GM12864 (cell line): ENCODE measurements at regions not wholly inside any gene's neighbourhood (a gene's known extent, or its start where the extent isn't known, plus 50 kb on each side); places are given as distances from the start of the nearest gene placed in this dataset.

Experiments
- DNase-seq: peaks from one replicate; pipeline ENCODE4 v3.0.0-alpha.2; 2011; ENCODE audit warnings: low read depth
- H3K4me3 ChIP-seq: 2 replicates; pipeline ENCODE4 v1.5.1; 2011; ENCODE audit warnings: mild to moderate bottlenecking, low read depth, low read length, control low read depth
- TF ChIP-seq, protein P1 (sequence below): IDR thresholded peaks from 2 replicates; pipeline ENCODE4 v1.5.1; 2011; ENCODE audit warnings: low read depth, mild to moderate bottlenecking, moderate library complexity, low read length, control low read depth, inconsistent platforms; ENCODE audit errors: missing control alignments

DNA sequence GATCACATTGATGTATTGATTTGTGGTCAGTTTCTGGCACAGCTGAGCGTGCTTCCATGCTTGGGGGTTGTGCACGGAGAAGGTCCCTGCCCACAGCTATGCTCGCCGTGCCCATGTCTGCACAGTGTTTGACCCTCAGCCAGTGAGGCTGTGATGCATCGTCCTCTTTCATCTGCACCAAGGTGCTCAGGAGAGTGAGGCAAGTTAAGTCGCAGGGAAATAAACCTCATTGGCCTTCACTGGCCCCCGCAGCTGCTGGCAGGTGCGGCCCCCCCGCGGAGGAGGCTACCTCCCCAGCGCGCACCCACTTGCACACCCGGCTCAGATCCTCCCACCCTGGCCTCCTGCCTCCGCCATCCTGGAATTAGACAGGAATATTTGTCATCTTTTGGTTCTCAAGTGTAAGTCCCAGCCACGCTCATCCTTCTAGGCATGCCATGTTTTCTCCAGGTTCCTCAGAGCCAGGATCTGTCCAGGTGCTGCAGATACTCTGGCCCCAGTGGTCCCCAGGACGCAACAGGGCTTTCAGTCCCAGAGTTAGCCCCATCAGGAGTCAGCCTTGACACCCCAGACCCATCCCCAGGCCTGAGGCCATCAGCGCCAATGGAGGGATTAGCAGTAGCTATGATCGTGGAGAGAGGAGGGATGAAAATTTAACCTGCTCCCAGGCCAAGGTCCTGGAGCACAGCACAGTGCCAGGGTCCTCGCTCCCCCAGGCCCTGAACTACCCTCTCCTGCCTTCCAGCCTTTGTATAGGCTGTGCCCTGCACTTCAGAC, 93.7 kb downstream of the OAT start:
- TF ChIP-seq, protein P1, sequence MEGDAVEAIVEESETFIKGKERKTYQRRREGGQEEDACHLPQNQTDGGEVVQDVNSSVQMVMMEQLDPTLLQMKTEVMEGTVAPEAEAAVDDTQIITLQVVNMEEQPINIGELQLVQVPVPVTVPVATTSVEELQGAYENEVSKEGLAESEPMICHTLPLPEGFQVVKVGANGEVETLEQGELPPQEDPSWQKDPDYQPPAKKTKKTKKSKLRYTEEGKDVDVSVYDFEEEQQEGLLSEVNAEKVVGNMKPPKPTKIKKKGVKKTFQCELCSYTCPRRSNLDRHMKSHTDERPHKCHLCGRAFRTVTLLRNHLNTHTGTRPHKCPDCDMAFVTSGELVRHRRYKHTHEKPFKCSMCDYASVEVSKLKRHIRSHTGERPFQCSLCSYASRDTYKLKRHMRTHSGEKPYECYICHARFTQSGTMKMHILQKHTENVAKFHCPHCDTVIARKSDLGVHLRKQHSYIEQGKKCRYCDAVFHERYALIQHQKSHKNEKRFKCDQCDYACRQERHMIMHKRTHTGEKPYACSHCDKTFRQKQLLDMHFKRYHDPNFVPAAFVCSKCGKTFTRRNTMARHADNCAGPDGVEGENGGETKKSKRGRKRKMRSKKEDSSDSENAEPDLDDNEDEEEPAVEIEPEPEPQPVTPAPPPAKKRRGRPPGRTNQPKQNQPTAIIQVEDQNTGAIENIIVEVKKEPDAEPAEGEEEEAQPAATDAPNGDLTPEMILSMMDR: no peak
- DNase-seq: no peak
- H3K4me3 ChIP-seq: no peak overlapping the region

DNA sequence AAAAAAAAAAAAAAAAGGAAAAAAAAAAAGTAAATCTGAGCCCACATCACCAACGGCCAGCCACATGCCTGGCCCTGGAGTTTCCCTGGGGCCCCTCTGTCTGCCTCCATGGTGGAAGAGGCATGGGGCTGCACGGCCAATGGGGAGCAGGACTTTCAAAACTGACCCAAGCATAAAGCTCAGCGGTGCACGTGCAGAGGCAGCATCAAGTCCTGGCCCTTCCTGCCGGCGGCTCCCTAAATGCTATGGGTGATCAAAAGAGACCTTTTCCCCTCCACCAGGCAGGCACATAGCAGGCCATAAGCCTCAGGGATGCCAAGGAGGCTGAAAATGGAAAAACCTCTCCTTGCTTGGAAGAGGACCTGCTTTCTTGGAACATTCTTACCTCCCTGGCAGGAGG, 94.3 kb downstream of the OAT start:
- no peak overlapping the region for H3K4me3 ChIP-seq
- TF ChIP-seq, protein P1: no peak
- no peak for DNase-seq

DNA sequence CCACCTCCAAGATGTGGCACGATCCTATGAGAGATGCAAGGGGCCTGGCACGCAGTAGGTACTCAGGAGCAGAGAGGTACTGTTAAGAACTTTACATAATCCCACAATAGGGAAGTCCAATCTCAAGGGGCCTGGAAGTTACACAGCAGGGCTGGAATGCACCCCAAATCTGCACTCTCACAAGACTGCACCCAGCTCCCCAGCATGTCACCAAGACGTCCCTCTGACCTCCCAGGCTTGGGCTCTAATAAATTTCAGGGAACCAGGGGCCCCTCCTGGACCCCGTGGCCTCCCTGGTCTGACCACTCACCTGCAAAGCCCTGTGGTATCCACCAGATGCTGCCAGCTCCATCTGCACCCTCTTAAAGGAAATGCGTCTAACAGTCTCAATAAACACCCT, 94.9 kb downstream of the OAT start:
- TF ChIP-seq, protein P1: no peak
- no peak overlapping the region for H3K4me3 ChIP-seq
- DNase-seq: no peak

DNA sequence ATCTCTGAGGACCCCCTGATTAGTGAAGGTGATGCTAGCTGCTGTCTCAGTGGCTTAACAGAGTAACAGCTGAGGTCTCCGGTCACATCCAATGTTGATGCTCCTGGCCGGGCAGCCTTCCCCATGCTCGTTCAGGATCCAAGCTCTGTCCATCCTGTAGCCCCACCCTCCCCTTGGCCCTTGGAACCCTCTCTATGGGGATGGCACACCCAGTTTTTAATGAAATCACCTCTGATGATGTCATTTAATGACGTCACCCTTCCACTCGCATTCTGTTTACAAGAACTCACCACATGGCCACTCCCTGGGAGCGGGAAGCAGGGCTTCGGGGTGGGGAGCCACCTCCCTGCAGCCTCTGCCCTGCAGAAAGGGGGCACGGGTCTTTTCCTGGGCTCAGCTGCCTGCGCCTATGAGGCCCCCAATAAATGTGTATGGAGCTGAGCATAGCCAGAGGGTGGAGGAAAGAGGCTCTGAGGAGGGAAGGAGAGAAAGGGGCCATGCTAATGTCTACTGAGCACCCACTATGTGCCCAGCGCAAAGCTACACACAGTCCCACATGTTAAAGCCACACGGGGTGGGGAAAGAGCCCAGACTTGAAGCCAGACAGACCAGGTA, 95.5 kb downstream of the OAT start:
- no peak overlapping the region for H3K4me3 ChIP-seq
- no peak for DNase-seq
- TF ChIP-seq, protein P1: no peak

DNA sequence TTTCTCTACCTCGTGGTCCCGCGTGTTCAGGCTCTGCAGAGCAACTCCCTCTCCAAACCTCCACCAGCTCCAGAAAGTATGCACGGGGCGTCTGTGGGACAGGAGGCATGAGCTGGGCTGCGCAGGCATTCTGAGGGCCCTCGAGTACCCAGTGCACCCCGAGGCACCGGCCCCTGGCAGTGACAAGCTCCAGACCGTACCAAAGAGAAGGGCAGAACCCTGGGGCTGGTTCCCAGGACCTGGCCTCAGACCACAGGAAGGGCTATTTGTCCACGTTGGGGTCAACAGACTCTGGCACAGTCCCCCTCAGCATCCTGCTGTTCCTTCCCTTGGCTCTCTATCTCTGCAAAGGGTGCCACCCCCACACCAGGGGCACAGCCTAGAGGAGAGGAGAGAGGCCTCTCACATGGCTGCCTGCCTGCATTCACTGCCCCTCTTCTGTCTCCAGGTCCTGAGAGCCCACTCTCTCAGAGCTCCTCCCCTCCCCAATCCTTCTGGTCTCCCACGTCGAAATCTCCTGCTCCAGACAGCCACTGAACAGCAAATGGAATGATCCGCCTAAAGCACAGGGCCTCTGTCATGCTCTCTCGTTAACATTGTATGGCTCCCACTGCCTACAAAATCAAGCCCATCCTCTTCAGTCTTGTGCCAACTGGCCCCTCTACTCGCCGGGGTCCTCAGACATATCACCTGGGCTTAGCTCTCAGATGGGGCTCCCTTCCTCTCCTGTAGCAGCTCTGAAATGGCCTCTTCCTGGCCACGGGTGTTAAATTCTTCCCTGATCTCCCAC, 96.3 kb downstream of the OAT start:
- TF ChIP-seq, protein P1: no peak
- no peak for DNase-seq
- no peak overlapping the region for H3K4me3 ChIP-seq

DNA sequence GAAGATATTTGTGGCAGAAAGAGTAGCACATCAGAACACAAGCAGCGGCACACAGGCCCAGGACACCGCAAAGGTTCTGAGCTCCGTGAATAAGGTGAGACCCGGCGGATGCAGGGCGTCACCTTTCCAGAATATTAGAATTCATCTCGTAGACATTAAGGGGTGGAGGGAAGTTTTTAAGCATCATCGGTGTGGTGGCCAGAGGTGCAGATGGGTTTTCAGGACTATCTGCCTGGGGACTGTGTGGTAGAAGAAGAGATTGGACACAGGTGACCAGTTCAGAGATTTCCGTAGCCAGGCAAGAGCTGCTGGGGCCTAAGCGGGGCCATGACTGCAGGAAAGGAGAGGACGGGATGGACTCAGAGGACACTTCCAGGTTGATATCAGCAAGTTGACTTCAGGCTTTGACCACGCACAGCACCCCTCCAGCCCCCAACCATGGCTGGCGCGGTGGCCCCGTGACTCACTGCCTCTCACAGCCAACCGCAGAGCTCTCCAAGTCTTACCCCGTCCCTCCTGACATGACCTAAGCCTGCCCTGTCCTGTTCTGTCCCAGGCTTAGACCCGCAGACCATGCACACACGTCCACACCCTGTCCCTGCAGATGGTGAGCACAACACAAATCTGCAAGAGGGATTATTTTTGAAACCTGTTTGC, 97.2 kb downstream of the OAT start:
- no peak for DNase-seq
- TF ChIP-seq, protein P1: no peak
- no peak overlapping the region for H3K4me3 ChIP-seq
